Panc1 (cell line): ENCODE measurements at regions not wholly inside any gene's neighbourhood (a gene's known extent, or its start where the extent isn't known, plus 50 kb on each side); places are given as distances from the start of the nearest gene placed in this dataset.

Experiments
- ATAC-seq: fragments of 200-7000 bp; cut with Tn5 transposase; 2 replicates; pipeline ENCODE4 v1.9.1; 2020; ENCODE audit warnings: mild to moderate bottlenecking, moderate library complexity
- BruUV-seq: library from RNA; stranded (reverse); fragments of 400-500 nt; replicated peaks from 2 replicates; lab custom pipeline; 2021; lab: Mats Ljungman, UMichigan
- CTCF ChIA-PET: fragments of 300-600 bp; sonication (Branson Sonifier 250); formaldehyde crosslinking; loops from one replicate; lab custom pipeline; 2022; ENCODE audit warnings: antibody characterized with exemption; lab: Charles Lee
- POLR2A ChIA-PET: fragments of 300-600 bp; sonication (Branson Sonifier 250); formaldehyde crosslinking; loops from one replicate; lab custom pipeline; 2022; ENCODE audit warnings: antibody characterized with exemption; lab: Charles Lee
- DNase-seq: peaks from one replicate; pipeline ENCODE4 v3.0.0-alpha.2; 2010; ENCODE audit warnings: low read depth, low spot score
- H3K27ac ChIP-seq: 2 replicates; pipeline ENCODE4 v1.5.1; 2011; ENCODE audit warnings: mild to moderate bottlenecking, low read length, inconsistent platforms
- H3K27me3 ChIP-seq: fragments of 200-500 bp; sonication (Bioruptor generic); 2 replicates; pipeline ENCODE4 v1.6.0; 2014; ENCODE audit warnings: low read length, inconsistent platforms; ENCODE audit not compliant: control insufficient read depth, insufficient read depth
- H3K36me3 ChIP-seq: fragments of 200-500 bp; sonication (Bioruptor generic); 2 replicates; pipeline ENCODE4 v1.5.1; 2014; ENCODE audit warnings: inconsistent platforms, mild to moderate bottlenecking, low read length, moderate library complexity; ENCODE audit not compliant: control insufficient read depth, insufficient read depth
- H3K4me1 ChIP-seq: 2 replicates; pipeline ENCODE4 v1.5.1; 2011; ENCODE audit warnings: inconsistent platforms, mild to moderate bottlenecking, low read length, moderate library complexity; ENCODE audit not compliant: control insufficient read depth, insufficient read depth
- H3K4me3 ChIP-seq, 2 experiments: 2 replicates each; pipeline ENCODE4 v1.5.1; 2011 to 2012; ENCODE audit warnings: low read depth in 2 of 2, low read length in 2 of 2, mild to moderate bottlenecking in 2 of 2, inconsistent platforms in 1 of 2, moderate library complexity in 1 of 2
- H3K9me3 ChIP-seq: fragments of 200-500 bp; sonication (Bioruptor generic); 2 replicates; pipeline ENCODE4 v1.5.1; 2014; ENCODE audit warnings: low read depth, mild to moderate bottlenecking, inconsistent platforms, low read length, moderate library complexity; ENCODE audit not compliant: control insufficient read depth, insufficient read depth
- POLR2AphosphoS5 ChIP-seq: IDR thresholded peaks from 2 replicates; pipeline ENCODE4 v1.6.1; 2012; ENCODE audit warnings: mild to moderate bottlenecking, low read depth, low read length, moderate library complexity
- SIN3A ChIP-seq: IDR thresholded peaks from 2 replicates; pipeline ENCODE4 v1.6.1; 2012; ENCODE audit warnings: low read depth, mild to moderate bottlenecking, low read length, moderate library complexity, borderline replicate concordance; ENCODE audit not compliant: insufficient read depth
- TCF7L2 ChIP-seq: IDR thresholded peaks from 2 replicates; pipeline ENCODE4 v1.6.1; 2011; ENCODE audit warnings: mild to moderate bottlenecking, low read depth, low read length, inconsistent platforms
- in situ Hi-C: cut with HindIII; loops from 2 replicates; pipeline ENCODE4 v1.10.0; 2016; ENCODE audit warnings: low sequenced_read_pairs, low pct_unique_long_range_greater_than_20kb
- intact Hi-C: fragments of 100-400 bp; cut with micrococcal nuclease; formaldehyde crosslinking; loops from one replicate; pipeline ENCODE4 v1.10.0; 2022; ENCODE audit not compliant: unreplicated experiment
- TF ChIP-seq, protein P1 (sequence below): fragments of 450-650 bp; IDR thresholded peaks from 2 replicates; pipeline ENCODE4 v1.5.1; 2017; ENCODE audit warnings: mild to moderate bottlenecking
- TF ChIP-seq, protein P2 (sequence below), 2 experiments: IDR thresholded peaks; 2 replicates each; pipeline ENCODE4 v1.6.1; 2011 to 2012; ENCODE audit warnings: low read depth in 2 of 2, control low read depth in 1 of 2, low read length in 1 of 2, mild to moderate bottlenecking in 1 of 2, moderate library complexity in 1 of 2; ENCODE audit not compliant: insufficient read depth in 1 of 2

DNA sequence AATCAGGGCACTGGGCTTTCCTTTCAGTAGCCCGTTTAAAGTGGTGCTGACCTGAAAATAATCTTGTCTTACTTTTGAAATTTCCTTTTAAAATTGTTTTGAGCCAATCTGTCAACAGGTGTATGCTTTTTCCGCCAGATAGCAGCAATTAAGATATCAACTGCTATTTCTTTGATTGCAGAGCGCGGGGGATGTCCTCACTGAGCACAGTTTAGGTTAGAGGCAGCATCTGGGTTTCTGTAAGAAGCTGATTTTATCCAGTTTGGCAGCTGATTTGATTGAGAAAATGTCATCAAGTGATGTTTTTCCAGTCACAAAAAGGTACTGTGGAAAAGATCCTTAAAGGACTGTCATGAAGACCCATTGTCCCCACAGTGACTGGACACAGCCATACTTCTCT lies 371.8 kb downstream of the ADAMTS20 start:
- Histone ChIP-seq H3K27ac (no peak overlapping the region), H3K27me3 (no peaks in the 10 kb centered on the region), H3K9me3 (no peaks in the 10 kb centered on the region), H3K36me3 (no peaks in the 10 kb centered on the region), H3K4me1 (no peaks in the 10 kb centered on the region), H3K4me3 (no peak overlapping the region)
- ChIA-PET CTCF (no interaction called here), POLR2A (no interaction called here)
- DNase-seq = no peak
- TF ChIP-seq, protein P1, sequence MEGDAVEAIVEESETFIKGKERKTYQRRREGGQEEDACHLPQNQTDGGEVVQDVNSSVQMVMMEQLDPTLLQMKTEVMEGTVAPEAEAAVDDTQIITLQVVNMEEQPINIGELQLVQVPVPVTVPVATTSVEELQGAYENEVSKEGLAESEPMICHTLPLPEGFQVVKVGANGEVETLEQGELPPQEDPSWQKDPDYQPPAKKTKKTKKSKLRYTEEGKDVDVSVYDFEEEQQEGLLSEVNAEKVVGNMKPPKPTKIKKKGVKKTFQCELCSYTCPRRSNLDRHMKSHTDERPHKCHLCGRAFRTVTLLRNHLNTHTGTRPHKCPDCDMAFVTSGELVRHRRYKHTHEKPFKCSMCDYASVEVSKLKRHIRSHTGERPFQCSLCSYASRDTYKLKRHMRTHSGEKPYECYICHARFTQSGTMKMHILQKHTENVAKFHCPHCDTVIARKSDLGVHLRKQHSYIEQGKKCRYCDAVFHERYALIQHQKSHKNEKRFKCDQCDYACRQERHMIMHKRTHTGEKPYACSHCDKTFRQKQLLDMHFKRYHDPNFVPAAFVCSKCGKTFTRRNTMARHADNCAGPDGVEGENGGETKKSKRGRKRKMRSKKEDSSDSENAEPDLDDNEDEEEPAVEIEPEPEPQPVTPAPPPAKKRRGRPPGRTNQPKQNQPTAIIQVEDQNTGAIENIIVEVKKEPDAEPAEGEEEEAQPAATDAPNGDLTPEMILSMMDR = no peak
- TF ChIP-seq SIN3A (no peak), TCF7L2 (no peak), POLR2AphosphoS5 (no peak)
- TF ChIP-seq, protein P2, sequence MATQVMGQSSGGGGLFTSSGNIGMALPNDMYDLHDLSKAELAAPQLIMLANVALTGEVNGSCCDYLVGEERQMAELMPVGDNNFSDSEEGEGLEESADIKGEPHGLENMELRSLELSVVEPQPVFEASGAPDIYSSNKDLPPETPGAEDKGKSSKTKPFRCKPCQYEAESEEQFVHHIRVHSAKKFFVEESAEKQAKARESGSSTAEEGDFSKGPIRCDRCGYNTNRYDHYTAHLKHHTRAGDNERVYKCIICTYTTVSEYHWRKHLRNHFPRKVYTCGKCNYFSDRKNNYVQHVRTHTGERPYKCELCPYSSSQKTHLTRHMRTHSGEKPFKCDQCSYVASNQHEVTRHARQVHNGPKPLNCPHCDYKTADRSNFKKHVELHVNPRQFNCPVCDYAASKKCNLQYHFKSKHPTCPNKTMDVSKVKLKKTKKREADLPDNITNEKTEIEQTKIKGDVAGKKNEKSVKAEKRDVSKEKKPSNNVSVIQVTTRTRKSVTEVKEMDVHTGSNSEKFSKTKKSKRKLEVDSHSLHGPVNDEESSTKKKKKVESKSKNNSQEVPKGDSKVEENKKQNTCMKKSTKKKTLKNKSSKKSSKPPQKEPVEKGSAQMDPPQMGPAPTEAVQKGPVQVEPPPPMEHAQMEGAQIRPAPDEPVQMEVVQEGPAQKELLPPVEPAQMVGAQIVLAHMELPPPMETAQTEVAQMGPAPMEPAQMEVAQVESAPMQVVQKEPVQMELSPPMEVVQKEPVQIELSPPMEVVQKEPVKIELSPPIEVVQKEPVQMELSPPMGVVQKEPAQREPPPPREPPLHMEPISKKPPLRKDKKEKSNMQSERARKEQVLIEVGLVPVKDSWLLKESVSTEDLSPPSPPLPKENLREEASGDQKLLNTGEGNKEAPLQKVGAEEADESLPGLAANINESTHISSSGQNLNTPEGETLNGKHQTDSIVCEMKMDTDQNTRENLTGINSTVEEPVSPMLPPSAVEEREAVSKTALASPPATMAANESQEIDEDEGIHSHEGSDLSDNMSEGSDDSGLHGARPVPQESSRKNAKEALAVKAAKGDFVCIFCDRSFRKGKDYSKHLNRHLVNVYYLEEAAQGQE (IDR thresholded peaks at IDR 0.05; ENCODE audit: insufficient read depth in 1 of 2, low read depth in 2 of 2, low read length in 1 of 2) = no peak
- no TSS peak for BruUV-seq
- intact Hi-C loops = no loop called here
- in situ Hi-C loops = no loop called here
- no peak for ATAC-seq

GRCh38 chr12:43179486-43179885 lies 372.5 kb downstream of the ADAMTS20 start:
- TF ChIP-seq, protein P2 (IDR thresholded peaks at IDR 0.05; ENCODE audit: insufficient read depth in 1 of 2, low read depth in 2 of 2, low read length in 1 of 2) = no peak
- TF ChIP-seq TCF7L2 = no peak
- TF ChIP-seq, protein P1 = no peak
- no peak for TF ChIP-seq POLR2AphosphoS5
- no peak for TF ChIP-seq SIN3A
- in situ Hi-C loops = no loop called here
- no peak overlapping the region for H3K27ac ChIP-seq
- no peak overlapping the region for H3K4me3 ChIP-seq
- no peaks in the 10 kb centered on the region for H3K9me3 ChIP-seq
- intact Hi-C loops = no loop called here
- no peak for DNase-seq
- POLR2A ChIA-PET = no interaction called here
- BruUV-seq = no TSS peak
- H3K27me3 ChIP-seq = no peaks in the 10 kb centered on the region
- ATAC-seq = no peak
- no peaks in the 10 kb centered on the region for H3K36me3 ChIP-seq
- H3K4me1 ChIP-seq = no peaks in the 10 kb centered on the region
- CTCF ChIA-PET = no interaction called here
